ENCODE measurements at regions not wholly inside any gene's neighbourhood (a gene's known extent, or its start where the extent isn't known, plus 50 kb on each side); places are given as distances from the start of the nearest gene placed in this dataset.

DNA sequence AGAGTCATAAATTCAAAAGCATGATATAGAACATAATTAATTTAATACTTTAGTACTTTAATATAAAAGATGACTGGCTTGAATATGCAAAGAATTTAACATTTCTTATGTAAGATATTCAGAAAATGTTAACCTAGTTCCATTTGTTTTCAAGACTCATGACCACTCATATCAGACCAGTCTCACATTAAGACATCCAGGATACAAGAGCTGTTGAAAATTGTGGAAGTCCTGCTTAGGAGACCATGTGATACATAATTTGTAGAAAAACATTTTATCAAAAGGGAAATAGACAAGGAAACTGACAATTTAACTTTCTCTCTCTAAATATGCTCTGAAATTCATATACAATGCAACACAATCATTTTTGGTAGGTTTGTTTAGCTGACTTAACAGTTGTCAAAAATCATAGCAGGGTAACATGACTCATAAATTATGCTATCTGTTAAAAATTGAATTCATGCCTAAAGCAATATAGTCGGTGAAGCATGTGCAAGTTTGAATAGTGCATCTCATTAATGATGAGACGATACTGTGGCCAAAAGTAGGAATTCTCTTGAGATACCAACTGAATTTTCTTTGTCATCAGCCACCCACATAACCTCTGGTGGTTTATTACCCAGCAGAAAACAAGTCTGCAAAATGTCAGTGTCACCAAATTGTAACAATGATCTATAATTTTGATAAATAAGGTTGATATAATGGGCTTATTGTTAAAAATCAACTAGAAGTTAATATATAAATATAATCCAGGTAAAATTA lies 211.4 kb downstream of the GASK1B start:
- DNase-seq = no peak

DNA sequence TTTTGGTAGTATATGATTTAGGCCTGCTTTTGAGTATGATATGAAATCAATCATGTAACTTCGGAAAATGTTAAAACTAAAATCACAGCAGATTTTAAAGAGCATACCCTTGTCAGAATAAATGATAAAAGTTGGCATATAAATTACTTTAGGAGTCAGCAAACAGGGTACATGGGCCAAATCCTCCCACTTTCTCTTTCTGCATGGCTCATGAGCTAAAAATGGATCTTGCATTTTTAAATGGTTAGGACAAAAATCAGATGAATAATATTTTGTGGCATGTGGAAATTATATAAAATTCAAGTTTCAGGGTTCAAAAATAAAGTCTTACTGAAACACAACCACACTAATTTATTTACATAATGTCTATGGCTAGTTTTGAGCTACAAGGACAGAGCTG lies 214.9 kb downstream of the GASK1B start:
- no peak for DNase-seq

DNA sequence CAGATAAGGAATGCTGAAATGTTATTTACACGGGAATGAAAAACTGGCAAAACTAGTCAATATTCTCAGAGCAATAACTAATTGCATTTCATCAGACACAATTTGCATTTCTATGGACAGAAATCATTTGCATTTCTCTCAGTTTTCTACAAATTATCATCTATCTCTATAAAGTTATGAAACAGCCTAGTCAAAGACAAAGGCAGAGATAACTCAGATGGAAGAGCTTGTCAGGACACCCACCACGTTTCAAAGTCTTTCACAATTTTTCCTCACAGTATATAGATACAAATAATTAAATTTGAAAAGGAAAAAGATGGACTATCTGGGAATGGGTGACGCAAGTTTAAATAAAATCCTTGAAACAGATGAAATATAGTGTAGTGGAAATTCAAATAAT lies 230.8 kb downstream of the GASK1B start:
- DNase-seq = no peak

DNA sequence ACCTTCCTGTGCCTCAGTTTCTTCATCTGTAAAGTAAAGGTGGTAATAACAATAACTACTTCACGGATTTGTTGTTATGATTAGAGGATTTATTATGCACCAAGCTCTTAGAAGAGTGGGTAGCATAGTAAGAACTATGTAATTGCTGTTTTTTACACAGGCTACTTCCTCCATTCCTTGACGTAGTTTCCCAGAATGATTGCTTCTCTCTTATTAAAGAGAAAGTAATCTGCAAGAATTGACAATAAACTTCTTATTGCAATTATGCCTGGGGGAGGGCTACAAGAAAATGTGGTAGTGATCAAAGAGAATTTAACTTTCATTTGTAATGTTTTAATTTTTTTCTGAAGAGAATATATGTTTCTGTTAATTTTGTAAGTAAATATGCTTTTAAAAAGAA lies 238.7 kb downstream of the GASK1B start:
- no peak for DNase-seq

DNA sequence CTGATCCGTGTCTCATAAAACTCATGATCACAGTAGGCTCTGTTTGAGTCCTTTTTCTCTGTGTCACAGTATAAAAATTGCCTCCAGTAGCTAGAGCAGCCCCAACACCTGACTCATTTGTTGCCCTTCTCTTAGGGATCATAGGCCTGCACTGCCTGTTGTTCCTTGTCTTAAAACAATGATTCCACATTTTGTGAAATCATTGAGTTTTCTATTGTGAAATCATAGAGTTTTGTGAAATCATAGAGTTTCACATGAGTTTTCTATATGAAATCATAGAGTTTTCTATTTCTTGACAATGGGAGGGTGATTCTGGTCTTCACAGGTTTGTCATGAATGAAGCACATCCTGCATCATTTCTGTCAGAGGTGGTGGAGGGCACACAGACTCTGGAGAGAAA lies 239.9 kb downstream of the GASK1B start:
- no peak for DNase-seq

DNA sequence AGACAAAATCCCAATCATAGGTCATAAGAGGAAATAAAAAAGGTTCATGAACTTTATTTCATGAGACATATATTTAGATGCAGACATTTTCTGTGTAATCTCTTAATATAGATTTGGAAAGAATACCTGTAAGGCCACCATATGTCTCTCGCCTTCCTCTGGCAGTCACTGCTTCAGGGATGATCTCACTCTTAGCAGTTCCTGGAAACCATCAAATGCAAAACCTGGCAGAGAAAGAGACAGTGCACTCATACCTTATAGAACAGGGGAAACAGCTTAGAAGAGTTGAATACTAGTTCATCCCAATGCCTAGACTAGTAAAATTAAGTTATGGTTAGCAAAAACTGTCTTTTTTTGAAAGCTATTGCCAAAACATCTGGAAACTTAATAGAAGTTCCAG lies 243.3 kb downstream of the GASK1B start:
- DNase-seq = no peak

DNA sequence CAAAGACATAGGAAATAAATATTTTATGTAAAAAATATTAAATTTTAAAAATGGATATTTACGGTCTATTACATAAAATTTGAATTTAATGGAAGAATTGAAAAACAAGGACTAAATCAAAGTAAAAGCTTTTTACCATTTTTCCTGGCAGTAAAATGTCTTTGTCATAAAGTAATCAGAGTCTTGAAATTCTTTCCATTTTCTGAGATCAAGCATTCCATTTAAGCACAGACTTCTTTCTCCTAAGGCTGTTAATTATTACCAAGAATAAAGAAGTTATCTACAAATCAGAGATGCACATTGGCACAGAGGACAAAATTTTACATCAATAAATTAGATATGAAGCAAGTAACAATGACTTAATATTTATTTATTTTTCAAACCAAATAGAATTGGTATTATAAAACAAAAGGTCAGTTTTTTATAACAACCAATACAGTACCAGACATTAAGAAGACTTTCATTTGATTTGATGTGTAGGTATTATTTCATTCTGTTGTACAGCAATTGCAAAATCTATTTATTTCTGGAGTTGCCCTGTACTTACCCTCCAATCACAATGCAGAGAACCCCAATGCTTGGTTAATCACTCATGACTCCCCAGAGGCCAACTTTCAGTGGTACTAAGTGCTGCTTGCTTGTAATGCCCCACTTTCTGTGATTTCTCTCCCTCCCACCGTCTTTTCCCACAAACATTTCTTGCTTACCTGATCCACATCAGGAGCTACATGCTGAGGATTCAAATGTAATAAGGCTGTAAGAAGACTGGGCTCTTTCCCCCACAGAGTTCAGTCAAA lies 254.6 kb downstream of the GASK1B start:
- DNase-seq = no peak

DNA sequence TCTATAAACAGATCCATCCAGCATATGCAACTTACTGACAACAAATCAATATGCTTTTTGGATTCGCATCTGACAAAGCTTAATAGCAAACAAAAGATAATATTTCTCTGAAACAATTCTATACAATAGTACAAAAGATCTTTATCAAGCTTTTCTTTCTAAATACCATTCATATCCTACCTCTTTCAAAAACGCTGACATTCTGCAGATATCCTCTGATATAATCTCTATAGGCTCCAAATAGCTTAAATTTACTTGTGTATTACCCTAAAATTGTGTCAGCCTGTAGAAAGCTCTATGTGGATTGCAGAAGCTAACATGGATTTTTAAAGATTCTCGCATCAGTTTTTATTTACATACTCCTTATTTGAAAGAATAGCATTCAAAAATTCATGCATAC lies 260.6 kb downstream of the GASK1B start:
- no peak for DNase-seq

DNA sequence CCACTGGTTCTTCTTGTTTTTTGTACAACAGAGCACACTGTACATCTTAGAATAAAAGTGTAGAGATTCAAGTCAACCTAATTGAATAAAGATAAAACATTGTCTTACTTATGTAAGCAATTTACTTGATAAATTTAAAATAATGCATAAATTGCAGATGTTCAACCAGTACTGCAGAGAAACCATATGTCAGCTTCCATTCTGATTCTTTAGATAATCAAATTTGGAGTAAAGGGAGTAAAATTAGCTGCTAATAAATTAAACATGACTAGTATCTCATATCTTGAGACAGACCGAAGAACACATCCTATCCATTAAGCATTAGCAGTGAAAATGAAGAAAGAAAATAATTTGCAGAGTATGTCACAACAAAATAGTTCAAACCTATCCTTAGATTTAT lies 261.2 kb downstream of the GASK1B start:
- DNase-seq = no peak

DNA sequence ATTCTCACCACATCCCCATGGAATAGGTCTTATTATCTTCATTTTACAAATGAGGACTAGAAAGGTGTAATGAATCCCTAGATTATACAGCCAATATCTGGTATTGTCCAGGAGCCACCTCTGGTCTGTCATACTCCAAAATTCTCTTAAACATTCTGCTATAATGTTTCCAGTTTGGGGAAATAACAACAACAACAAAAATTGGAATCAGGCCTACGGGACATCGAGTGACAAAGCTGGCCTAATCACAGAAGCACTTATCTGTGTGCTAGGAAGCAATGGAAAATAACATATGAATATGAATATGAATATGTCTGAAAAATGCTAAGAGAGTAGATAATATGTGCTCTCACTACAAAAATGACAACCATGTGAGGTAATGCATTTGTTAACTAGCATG lies 264.1 kb downstream of the GASK1B start:
- DNase-seq = no peak

DNA sequence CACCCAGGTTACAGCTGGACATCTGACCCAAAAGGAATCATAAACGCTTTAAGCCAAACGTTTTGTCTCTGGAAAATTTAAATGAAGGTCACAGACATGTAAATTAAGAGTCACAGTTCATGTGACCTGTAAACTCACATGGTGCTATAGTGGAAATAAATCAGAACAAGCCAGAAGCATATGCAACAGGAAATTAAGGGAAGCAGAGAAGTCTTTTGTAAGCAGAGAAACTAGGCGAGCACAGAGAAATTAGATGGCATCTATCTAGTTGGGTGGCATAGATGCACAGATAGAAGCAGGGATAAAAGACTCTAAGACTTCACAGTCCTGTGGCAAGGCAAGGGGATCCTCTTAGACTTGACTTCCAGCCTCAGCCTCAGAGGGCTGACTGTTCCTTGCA lies 264.8 kb downstream of the GASK1B start:
- DNase-seq = no peak

DNA sequence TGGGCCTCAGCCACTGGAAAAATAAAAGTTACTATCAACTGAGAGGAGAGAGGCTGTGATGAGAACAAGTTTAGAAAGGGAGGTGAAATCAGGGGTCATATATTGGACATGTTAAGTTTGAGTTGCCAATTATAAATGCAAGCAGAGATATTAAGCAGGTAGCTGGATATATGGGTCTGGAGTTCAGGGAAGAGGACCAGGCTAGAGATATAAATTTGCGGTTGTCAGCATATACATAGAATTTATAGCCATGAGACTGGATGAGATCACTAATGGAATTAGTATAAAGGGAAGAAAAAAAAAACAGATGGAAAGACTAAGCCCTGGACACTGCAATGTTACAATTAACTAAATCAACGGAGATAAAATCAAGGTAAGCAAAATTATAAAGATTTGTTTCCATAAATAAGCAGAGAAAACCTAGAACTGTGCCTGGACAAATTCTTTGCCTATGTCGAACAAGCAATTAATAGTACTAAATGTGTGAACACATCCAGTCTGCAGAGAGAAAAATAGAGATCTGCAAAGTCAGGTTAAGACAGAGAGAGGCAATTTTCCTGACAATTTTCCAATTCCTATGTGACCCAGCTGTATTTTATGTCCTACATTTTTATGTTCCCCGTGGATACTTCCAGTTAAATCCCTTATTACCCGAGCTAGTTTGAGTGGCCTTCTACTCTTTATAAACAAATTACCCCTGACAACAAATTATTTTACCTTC lies 265.4 kb downstream of the GASK1B start:
- DNase-seq = no peak

DNA sequence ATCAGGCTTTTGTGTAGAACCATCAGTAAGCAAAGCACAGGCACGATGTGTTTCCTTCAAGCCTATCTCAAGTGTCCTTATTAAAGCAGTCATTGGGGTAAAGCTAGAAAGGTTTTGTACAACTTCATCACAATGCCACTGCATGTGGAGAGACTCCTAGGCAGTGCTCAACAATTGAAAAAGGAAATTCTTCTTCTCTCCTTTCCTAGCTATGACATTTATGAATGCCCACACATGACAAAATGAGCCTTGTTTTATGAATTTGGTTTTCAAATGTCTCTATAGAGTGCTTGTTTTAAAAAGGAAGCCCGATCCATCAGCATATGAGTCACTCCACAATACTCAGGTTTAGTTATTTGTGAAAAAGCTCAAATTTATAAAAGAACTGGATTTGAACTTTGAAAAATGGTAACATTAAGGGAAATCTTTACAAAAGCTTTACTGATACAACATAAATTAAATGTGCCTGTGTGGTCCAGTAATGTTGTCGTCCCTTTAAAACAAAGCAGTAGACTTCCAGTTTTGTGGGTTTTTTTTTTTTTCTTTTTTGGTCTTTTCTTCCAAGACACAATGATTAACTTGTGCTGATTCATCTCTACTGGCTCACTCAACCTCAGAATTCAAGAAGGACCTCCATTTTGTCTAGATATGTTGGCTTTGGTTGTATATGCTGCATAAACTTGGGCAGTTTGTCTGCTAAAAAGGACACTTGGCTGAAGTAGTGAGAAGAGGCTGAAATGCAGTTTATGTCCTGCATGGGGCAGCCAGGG lies 273.8 kb downstream of the GASK1B start:
- no peak for DNase-seq

DNA sequence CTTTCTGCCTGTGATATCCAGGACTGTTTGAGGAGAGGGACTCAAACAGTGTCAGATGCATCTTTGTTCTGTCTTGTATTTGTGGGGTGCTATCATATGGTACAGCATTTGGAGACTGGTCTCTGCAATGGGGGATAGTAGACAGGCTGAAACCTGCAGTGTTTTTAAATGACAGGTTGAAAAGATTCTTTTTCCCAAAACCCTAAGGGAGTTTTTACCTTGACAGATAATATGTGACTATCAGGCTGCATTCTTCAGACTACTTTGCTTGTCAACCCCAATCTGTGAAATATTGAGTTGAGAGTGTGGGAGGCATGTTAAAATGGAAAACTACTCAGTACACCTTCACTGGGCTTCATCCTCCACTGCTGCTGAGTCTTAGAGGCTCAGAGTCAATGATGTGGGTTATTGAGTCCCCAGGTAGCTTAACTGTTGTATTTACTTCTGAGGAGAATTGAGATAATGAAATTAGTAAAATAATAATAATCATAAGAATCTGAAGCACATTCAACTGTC lies 274.9 kb downstream of the GASK1B start:
- DNase-seq = no peak

DNA sequence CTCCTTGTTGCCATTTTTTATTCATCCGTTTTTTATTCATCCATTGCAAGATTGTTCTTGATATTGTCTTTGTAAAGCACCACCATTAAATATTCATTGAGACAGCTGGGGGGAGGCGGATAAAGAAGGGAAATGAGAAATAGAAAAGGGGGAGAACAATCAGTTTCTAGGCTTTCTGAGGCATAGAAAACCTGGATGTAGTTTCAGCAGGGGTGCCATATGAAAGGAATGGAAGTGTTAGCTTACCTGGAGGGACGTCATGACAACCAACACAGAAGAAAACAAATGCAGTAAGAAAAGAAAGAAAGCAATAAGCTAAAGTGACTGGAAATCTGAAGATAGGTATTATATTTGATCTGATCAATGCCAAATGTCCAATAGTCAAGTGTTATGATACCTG lies 276.1 kb downstream of the GASK1B start:
- no peak for DNase-seq

DNA sequence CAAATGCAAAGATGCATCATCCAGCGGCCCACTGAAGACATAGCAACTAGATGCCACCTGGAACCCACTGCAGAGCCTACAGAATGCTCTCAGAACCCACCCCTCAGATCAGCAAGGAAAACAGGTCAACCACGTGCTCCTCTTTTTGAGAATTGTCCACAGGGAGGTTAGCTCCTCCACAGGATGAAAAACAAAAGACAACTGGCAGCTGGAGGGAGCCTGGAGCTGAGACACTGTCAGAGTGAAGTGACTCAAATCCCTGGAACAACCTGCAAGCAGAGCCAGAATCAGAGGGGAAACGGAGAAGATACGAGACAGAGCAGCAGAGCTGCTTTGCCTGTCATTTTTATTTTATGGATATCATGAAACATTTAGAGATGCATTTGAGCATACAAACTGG lies 277.6 kb downstream of the GASK1B start:
- no peak for DNase-seq

DNA sequence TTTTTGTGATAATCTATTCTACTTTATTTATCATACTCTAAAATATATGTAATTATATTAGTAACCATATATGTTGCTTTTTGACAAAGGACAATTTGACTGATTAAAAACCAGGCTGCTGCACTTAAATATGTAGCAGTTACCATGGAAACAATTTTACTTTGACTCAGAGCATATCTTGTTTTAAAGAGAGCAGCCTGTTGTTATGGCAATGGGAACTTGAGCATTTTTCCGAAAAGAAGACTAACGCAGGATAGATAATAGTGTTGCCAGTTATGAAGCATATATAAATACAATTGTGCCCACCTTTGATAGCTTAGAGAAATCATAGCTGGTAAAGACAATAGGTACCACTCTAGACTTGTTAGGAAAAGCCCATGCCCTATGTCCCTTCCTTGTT lies 283.0 kb downstream of the GASK1B start:
- no peak for DNase-seq

DNA sequence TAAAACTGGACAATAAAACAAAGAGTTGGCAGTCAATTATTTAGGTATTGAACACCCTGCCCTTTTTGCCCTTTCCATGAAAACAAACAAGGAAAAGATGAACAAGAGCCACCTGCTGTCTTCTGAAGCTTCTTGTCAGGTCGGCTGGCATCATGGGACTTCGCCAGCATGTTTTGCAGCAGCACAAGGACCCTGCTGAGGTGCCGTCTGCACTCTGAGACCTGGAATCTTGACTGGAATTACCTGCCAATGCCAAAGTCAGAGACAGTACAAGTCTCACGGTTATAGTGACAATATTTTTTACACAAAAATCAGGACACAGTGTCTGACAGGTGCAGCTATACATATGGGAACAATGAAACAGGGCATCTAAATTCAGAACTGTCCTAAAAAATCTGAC lies 284.5 kb downstream of the GASK1B start:
- no peak for DNase-seq

DNA sequence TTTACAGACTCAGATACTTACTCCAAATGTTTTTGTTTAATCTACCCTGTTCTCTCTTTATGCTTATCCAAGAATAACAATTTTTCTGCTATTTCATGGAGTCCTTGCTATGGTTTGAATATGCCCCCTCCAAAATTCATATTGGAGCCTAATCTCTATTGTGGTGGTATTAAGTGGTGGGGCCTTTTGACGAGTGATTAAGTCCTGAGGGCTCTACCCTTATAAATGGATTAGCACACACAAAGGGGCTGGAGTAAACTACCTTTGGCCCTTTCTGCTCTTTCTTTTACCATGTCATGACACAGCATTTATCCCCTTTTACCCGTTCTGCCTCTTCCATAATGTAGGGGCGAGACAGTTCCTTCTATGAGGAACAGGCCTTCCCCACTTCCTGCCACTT lies 285.5 kb downstream of the GASK1B start:
- DNase-seq = no peak

DNA sequence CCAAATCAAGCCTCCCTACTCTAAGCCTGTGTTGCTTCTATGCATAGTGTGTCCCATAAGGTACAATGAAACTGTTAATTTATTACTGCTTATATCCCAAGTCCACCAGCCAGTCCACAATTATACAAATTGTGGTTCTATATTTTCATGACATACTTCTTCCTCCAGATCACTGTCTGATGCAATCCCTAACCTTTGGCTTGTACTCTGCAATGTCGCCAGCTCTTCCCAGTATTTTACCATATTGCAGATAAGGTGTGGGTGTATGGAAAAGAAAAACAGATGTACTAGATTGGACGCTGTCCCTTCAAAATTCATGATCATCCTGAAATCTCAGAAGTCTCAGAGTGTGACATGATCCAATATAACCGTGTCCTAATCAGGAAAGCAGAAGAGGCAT lies 286.2 kb downstream of the GASK1B start:
- DNase-seq = no peak

DNA sequence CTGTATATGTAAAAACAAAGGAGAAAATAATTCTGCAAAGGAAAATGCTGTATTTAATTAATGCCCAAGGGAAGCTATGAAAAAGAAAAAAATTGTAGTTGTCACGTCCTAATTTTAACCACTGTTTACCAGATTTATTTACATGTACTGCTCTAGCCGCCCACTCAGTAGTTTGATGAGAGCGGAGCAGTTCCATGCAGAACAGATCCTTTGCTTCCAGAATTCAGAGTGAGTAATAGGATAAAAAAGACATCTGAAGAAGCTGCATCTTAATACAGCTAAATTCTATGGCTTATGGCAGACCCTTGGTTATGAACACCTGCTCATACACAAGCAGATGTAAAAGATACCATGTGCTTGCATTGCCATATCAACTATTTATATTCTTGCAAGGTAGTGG lies 287.0 kb downstream of the GASK1B start:
- no peak for DNase-seq

DNA sequence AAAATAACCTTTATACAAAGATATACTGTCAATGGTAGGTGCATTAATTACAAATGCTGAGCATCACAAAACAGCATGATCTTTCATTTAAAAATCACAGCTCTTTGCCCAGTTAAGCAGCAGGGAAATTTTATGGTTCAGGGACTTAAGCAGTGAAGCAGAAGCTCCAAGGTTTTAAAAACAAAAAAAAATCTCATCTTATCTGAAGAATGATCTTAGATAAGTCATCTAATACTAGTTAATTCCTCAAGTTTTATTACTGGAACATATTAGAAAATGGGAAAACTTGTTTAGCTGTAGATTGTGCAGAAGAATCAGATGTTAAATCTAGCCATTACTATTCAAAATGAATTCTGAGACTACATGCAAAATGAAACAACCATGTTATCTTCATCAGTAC lies 289.9 kb downstream of the GASK1B start:
- no peak for DNase-seq

DNA sequence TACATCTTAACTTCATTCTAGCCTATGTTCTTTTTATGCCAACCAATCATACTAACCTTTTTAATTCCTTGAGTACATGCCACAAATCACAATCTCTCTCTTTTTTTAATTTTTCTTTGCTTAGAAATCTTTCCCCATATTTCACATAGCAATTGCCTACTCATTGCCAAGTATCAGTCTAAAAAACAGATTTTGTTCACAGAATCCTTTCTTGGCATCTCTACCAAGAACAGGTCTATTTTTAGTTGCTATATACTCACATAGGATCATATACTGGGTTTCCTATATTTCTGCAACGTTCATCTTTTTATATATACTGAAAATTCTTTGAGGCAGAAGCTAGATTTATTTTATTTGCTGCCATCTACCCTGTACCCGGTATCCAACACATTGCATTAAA lies 292.1 kb downstream of the GASK1B start:
- no peak for DNase-seq
